ENCODE measurements at regions not wholly inside any gene's neighbourhood (a gene's known extent, or its start where the extent isn't known, plus 50 kb on each side); places are given as distances from the start of the nearest gene placed in this dataset.

GRCh38 chr5:141763541-141763940, 81.5 kb upstream of the ARAP3 start:
- Histone ChIP-seq H3K36me3 (ENCODE audit: low read depth, low read length) (no peaks in the 10 kb centered on the region), H4K20me1 (ENCODE audit: low read length) (no peaks in the 10 kb centered on the region), H3F3A (ENCODE audit: low read length, unreplicated experiment) (no peaks in the 10 kb centered on the region), H3K9me3 (ENCODE audit: low read length) (no peaks in the 10 kb centered on the region), H3K27me3 (ENCODE audit: low read length) (no peaks in the 10 kb centered on the region), H3K9ac (ENCODE audit: low read length) (no peak overlapping the region), H3K4me1 (ENCODE audit: insufficient read depth, low read length) (no peaks in the 10 kb centered on the region), H2AFZ (ENCODE audit: low read length) (no peak overlapping the region), H3K27ac (ENCODE audit: low read length) (no peak overlapping the region), H3K4me2 (ENCODE audit: low read length) (no peak overlapping the region), H3K79me2 (ENCODE audit: low read length) (no peaks in the 10 kb centered on the region), H3K9me2 (replicated peaks; ENCODE audit: low read length) (no peaks in the 10 kb centered on the region), H3K4me3 (ENCODE audit: low read length) (no peak overlapping the region)
- ChIA-PET POLR2A (ENCODE audit: unreplicated experiment) (no interaction called here), CTCF (no interaction called here)
- no TSS peak for BruUV-seq (replicated peaks)
- ATAC-seq (no peak), DNase-seq (no peak)
- intact Hi-C loops (cut with micrococcal nuclease), result no loop called here
- no peak for TF ChIP-seq CTCF (conservative IDR thresholded peaks at IDR 0.05; ENCODE audit: low read depth, low read length)
- TF ChIP-seq EZH2phosphoT487 (IDR thresholded peaks at IDR 0.05; ENCODE audit: borderline replicate concordance, low read length), result no peak
- TF ChIP-seq EZH2 (IDR thresholded peaks at IDR 0.05; ENCODE audit: low read length, unreplicated experiment), result no peak

- DNase-seq, result no peak
- no peak overlapping the region for H2AFZ ChIP-seq (ENCODE audit: low read length)
- H3K27me3 ChIP-seq (ENCODE audit: low read length), result no peaks in the 10 kb centered on the region
- H3K9me2 ChIP-seq (replicated peaks; ENCODE audit: low read length), result no peaks in the 10 kb centered on the region
- H3K79me2 ChIP-seq (ENCODE audit: low read length), result no peaks in the 10 kb centered on the region
- no peak for ATAC-seq
- intact Hi-C loops (cut with micrococcal nuclease), result no loop called here
- no peaks in the 10 kb centered on the region for H3K4me1 ChIP-seq (ENCODE audit: insufficient read depth, low read length)
- H3K36me3 ChIP-seq (ENCODE audit: low read depth, low read length), result no peaks in the 10 kb centered on the region
- no peak overlapping the region for H3K4me2 ChIP-seq (ENCODE audit: low read length)
- BruUV-seq (replicated peaks), result no TSS peak
- H3K4me3 ChIP-seq (ENCODE audit: low read length), result no peak overlapping the region
- H3K27ac ChIP-seq (ENCODE audit: low read length), result no peak overlapping the region
- no peaks in the 10 kb centered on the region for H3K9me3 ChIP-seq (ENCODE audit: low read length)
- ChIA-PET CTCF (no interaction called here), POLR2A (ENCODE audit: unreplicated experiment) (no interaction called here)
- TF ChIP-seq EZH2phosphoT487 (IDR thresholded peaks at IDR 0.05; ENCODE audit: borderline replicate concordance, low read length), result no peak
- TF ChIP-seq EZH2 (IDR thresholded peaks at IDR 0.05; ENCODE audit: low read length, unreplicated experiment), result no peak
- no peak for TF ChIP-seq CTCF (conservative IDR thresholded peaks at IDR 0.05; ENCODE audit: low read depth, low read length)
- no peaks in the 10 kb centered on the region for H4K20me1 ChIP-seq (ENCODE audit: low read length)
- no peak overlapping the region for H3K9ac ChIP-seq (ENCODE audit: low read length)
- H3F3A ChIP-seq (ENCODE audit: low read length, unreplicated experiment), result no peaks in the 10 kb centered on the region
Observed at GRCh38 chr5:141762790-141763368, 80.8 kb upstream of the ARAP3 start.

GRCh38 chr5:141762316-141762715, 80.3 kb upstream of the ARAP3 start:
- Histone ChIP-seq H3K9me3 (ENCODE audit: low read length) (no peaks in the 10 kb centered on the region), H3K36me3 (ENCODE audit: low read depth, low read length) (no peaks in the 10 kb centered on the region), H3K79me2 (ENCODE audit: low read length) (no peaks in the 10 kb centered on the region), H2AFZ (ENCODE audit: low read length) (no peak overlapping the region), H3F3A (ENCODE audit: low read length, unreplicated experiment) (no peaks in the 10 kb centered on the region), H3K4me1 (ENCODE audit: insufficient read depth, low read length) (peaks cover 3% of the 10 kb centered on the region; the same call in 1 of the 2 replicates), H3K9ac (ENCODE audit: low read length) (no peak overlapping the region), H4K20me1 (ENCODE audit: low read length) (no peaks in the 10 kb centered on the region), H3K4me2 (ENCODE audit: low read length) (no peak overlapping the region), H3K27ac (ENCODE audit: low read length) (no peak overlapping the region), H3K4me3 (ENCODE audit: low read length) (no peak overlapping the region), H3K9me2 (replicated peaks; ENCODE audit: low read length) (no peaks in the 10 kb centered on the region), H3K27me3 (ENCODE audit: low read length) (no peaks in the 10 kb centered on the region)
- POLR2A ChIA-PET (ENCODE audit: unreplicated experiment), result no interaction called here
- TF ChIP-seq EZH2phosphoT487 (IDR thresholded peaks at IDR 0.05; ENCODE audit: borderline replicate concordance, low read length) (no peak), EZH2 (IDR thresholded peaks at IDR 0.05; ENCODE audit: low read length, unreplicated experiment) (no peak), CTCF (conservative IDR thresholded peaks at IDR 0.05; ENCODE audit: low read depth, low read length) (no peak)
- intact Hi-C loops (cut with micrococcal nuclease), result no loop called here
- BruUV-seq (replicated peaks), result no TSS peak
- DNase-seq (no peak), ATAC-seq (no peak)
- CTCF ChIA-PET, result no interaction called here
